Activated CD4-positive, alpha-beta T cell treated with anti-CD3 and anti-CD28 coated beads, Interleukin-2, Interleukin-4, amounts not matched to agents 100 ng/mL and 50 ng/mL, durations not matched to agents 16 hours and 8 hours (primary cell): ENCODE measurements at regions not wholly inside any gene's neighbourhood (a gene's known extent, or its start where the extent isn't known, plus 50 kb on each side); places are given as distances from the start of the nearest gene placed in this dataset.
A peak's percentile ranks its signal among the peaks of the same experiment; 100 is the strongest.

Experiments used
- DNase-seq: peaks from one replicate; pipeline ENCODE4 v3.0.0-alpha.2; 2020; ENCODE audit warnings: low spot score

DNA sequence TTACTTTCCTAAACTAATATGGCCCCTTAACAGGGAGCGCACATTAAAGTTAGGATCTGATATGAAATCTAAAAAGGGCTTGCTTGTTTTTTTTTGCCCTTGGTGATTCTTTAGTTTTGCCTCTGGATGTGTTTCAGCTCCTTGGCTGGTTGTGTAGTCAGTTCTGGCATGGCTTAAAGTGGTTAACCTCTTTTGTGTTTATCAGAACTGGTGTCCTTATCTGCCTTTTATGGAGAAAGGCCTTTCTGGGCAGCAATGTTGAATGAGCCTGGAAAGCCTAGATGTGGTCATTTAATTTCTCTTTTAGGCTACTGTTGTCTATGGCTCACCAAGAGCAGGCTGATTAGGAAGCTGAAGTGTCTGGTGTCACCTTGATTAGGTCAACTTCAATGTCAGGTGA lies 254.5 kb upstream of the ROPN1 start:
- DNase-seq = no peak

DNA sequence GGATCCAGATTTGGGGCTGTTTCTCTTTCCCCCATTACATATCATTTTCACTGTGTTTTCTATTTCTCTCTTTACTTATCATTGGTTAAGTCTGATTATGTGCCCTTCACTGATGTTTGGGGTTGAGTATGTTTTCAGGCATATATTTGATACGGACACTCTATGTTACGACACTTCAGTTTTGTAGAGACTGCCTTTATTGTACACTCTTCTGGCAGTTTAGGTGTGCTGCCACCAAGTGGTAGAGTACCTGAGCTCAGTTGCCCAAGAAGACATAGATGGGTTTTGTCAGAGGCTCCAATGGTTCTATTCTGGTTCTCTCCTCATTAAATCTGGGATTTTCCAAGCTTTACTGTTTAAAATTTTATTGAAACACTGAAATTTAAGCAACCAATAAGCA lies 255.0 kb upstream of the ROPN1 start:
- DNase-seq = peak; percentile 4

DNA sequence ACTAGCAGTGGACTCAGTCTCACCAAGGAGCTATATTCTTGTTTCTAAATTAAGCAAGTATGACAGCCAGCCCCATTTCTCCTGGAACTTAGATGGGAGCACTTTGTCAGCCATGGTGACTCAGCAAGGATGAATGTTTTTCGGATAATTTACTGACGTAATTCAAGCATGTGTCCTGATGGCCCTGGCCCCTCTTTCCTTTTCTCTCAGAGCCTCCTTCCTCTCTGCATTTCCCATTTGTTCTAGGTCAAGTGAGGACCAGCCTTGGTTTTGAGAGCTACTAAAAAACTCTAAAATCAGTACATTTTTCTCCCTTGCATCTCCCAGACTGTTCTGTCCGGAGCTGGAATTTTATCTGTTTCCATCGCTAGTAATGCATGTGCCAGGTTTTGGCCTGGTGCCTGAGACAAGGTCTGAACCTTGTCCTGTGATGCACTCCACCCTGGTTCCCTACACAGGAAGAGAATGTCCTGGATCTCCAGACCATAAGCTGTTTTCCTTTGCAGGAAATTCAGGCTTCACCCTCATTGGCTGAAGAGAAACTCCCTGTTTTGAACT lies 256.6 kb upstream of the ROPN1 start:
- DNase-seq = no peak

DNA sequence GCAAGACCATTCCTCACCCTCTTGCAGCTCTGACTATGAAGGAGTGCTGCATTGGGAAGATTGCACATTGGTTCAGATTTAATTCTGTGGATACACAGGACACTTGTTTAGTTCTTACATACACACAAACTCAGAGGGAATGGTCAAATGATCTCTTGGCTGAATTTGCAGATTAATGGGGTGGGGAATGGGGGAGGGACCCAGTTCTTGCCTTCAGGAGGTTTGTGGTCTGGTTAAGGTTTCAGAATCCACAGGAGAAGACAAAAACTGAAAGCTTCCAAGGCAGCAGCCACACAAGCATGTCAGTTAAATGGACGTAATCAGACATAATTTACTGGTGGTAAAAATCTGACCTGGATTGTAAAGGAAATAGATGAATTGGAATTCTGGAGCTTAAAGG lies 257.1 kb upstream of the ROPN1 start:
- no peak for DNase-seq

DNA sequence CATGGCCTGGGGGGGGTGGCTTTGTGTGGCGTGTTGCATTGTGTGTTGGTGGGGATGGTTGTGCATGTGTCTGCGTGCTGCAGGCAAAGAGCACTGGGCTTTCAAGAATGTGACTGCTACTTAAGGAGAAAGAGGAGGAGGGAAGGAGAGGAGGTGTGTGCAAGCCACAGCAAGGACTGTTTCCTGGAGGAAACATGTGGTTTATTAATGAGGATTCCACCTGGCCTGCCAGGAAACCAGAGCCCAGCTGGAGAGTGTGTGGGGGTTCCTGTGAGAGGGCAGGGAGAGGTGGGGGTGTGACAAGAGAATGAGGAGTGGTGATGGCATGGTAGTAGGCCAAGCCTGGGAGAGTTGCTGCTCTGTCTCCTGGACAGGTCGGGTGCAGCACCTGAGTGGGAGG lies 258.1 kb upstream of the ROPN1 start:
- DNase-seq = no peak

DNA sequence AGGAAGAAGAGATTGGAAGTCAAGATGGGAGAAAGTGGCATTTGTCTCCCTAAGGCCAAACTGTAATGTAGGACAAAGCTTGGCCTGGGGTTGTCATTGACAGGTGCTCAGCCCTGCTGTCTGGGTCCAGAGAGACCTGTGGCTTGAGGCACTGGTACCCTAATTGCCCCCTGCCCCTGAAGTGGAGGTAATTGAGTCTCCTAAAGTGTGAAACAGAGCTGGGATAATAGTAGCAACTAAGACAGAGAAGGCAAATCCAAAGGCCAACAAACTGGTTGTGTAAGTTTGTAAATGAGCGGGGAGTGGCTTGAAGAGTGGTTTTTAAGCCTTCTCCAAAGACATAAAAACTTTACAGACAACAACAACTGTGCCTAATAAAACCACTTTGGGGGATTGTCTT lies 264.2 kb upstream of the ROPN1 start:
- no peak for DNase-seq

DNA sequence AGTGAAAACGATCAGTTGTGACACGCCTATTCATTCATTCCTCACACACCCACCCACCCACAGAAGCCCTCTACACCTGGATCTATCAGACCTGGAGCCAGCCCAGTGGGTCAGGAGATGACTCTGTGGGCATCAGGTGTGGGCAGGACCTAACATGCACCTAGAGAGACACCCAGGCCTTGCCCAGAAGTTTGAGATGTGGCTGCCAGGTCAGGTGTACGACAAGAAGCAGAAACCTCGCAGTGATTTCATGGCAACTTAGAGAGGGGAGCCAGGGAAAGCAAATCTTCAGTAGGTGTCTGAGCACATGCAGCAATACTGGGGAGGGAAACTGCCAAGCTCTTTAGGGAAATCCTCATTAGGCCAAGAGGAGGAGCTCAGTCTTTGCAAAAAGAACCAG lies 264.7 kb upstream of the ROPN1 start:
- no peak for DNase-seq

DNA sequence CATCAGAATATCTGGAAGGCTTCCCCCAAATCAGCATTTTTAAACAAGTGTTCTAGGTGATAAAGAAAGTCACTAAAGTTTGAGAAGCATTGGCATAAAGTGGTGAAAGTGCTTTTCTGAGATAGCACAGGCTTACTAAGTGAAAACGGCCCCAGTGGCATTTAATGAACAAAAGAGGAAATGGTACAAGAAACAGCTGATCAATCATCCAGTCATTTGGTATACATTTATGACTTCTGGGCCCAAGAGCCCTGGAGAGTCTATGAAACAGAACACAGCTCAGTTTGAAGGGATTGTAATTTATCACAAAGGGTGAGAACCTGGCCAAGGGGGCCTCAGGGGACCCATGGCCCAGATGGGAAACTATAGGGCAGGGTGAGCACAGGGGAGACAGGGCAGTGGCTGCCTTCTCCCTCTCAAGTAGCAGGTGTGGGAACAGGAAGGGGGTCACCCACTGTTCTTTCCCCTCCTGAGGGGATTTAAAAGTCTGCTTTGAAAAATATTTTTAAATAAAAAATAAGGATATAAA lies 265.5 kb upstream of the ROPN1 start:
- DNase-seq = no peak

DNA sequence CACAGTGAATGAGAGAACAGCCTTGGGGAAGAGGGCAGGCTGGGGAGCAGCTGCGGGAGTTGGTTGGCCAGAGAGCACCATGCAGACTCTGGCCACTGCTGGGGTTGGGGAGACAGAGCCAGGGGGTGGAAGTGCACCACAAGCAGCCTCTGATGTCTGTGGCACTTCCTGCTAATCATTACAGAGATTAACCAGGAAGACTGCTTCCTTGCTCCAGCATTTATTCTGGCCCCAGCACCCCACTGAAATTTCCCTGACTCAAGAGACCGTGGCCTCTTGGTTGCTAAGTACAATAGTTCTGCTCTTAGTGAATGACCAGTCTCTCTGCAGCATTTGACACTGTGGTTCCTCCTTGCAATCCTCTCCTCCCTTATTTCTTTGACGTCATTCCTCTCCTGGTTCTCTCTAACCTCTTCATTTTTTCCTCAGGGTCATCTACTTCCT lies 266.2 kb upstream of the ROPN1 start:
- DNase-seq = no peak

DNA sequence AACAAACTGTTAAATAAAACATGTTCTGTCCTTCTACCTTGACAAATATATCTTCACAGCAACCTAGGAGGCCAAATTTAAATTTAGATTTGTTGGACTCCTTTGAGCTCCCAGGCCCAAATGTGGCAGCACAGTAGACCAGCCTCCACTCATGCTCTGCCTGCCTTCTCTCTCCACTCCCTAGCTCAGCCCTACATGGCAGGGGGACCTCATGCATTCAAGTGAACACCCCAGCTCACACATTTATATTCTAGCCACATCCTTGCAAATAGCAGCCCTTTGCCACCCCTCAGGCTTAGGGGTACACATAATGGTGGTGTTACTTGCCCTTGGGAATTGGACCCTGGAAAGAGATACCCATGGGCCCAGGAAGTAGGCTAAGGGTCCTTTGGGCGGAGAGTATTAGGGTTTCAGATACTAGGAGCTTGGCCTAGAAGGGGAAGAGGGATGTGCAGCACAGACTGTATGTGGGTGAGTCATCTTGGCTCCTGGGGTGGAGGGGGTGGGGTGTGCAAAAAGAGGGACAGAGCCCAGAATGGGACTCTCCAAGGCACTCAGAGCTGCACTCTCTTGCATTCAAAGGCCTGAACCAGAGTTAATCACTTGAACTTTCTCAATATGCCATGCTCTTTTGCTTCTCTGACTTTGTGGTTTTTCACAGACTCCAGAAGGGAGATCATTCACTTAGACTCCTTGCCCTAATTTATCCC lies 268.4 kb upstream of the ROPN1 start:
- DNase-seq = no peak

DNA sequence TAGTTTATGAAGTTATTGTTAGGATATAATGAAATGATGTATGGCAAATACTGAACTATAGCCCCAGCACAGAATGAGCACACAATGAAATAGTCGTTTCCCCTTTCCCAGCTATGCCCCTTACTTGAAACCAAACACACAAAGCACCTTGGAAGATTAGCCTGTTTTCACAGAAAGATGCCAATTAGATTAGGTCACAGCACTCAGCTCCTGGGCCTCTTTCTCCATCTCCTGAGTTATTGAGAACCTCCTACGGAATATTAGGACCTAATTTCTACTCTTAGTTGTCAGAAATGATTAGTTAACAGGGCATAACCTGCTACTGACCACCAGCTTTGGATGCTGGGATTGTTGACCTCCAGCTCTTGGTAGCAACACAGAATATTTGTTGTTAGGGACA lies 269.4 kb upstream of the ROPN1 start:
- no peak for DNase-seq

DNA sequence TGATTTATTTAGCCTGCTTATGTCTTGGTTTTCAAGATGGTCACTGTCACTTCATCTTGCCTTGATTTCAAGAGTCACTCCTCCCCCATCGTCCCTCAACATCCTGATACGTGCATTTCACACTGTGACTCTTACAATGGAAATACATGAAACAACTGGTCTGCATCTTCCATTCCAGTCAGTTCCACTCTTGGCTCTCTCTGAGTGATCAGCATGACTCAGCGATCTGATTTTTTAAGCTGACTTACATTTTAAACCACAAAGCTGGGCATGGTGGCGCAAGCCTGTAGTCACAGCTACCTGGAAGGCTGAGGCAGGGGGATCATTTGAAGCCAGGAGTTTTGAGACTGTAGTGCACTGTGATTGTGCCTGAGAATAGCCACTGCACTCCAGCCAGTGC lies 271.2 kb upstream of the ROPN1 start:
- DNase-seq = peak; percentile 9

DNA sequence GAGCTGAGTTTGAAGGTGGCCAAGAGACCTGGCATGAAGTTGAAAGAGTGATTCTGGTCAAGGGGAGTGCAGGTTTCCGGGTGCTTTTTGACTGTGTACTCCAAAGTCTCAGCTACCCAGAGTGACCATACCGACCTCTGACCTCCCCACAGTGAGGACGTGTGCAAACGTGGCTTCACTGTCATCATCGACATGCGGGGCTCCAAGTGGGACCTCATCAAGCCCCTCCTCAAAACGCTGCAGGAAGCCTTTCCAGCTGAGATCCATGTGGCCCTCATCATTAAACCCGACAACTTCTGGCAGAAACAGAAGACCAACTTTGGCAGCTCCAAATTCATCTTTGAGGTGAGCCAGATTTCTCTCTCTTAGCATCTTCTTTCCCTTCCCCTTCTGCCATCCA lies 272.4 kb upstream of the ROPN1 start:
- no peak for DNase-seq

DNA sequence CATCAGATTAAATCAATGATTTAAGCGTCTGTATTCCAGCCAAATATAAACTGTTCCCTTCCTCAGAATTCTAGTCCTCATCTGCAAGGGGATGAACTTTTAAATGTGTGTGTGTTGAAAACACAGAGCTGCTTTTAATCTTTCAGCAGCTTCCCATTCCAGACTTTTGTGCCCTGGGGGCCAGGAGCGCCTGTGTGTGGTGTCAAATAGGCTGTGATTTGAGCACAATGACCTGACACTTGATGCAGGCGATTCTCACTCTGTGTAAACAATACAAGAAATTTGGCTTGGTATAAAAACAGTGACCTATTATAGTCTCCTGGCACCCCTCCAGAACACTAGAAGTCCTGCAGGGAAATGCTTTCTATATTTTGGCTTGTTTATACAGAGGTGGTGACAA lies 274.6 kb upstream of the ROPN1 start:
- no peak for DNase-seq

DNA sequence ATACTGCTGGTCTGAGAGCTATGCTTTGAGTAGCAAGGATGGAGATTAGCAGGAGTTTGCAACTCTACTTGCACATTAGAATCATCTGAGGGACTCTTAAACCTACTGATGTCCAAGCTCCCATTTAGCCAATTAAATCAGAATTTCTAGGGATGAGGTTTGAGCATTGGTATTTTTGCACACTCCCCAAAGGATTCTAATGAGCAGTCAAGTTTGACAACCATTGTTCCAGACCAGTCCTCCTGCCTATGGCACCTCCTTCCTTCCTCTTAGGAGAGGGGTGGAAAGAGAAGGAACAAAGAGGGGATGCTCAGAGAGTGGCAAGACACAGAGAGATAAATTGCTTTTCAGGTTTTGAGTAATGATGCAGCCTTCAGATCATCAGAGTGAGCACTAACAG lies 275.5 kb upstream of the ROPN1 start:
- DNase-seq = no peak

DNA sequence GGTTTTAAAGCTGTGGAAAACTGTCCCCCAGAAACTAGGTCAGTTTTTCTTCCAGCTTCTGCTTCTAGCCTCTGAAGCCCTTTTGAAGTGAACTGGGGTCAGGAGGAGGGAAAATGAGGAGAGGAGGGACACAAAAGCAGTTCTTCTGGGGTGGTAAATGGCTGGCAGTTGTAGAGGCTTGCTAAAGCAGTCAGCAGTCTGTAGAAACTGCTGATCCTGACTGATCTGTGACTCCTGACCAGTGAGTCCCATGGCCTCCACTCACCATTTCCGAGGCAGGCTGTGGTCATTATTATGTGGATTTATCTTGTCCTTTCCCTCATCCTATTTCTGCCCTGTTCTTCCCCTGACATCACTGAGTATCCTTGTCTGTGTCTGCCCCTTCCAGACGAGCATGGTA lies 276.4 kb upstream of the ROPN1 start:
- DNase-seq = no peak

DNA sequence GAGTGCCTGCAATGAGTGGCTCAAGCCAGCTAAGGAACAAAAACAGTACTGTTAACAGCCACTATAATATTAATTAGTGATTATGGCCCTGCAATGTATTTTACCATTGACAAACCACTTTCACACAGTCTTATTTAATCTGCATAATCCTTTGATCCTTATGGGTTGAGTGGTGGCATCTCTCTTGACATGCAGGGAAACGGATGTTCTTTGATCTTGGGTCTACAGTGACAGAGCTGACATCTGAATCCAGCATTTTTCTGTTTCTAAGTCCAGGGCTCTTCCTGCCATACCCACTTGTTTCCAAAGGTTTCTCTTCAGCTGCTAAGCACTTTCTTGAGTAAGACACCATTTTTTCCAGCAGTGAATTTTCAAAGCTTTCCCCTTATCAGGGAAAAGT lies 277.7 kb upstream of the ROPN1 start:
- no peak for DNase-seq

DNA sequence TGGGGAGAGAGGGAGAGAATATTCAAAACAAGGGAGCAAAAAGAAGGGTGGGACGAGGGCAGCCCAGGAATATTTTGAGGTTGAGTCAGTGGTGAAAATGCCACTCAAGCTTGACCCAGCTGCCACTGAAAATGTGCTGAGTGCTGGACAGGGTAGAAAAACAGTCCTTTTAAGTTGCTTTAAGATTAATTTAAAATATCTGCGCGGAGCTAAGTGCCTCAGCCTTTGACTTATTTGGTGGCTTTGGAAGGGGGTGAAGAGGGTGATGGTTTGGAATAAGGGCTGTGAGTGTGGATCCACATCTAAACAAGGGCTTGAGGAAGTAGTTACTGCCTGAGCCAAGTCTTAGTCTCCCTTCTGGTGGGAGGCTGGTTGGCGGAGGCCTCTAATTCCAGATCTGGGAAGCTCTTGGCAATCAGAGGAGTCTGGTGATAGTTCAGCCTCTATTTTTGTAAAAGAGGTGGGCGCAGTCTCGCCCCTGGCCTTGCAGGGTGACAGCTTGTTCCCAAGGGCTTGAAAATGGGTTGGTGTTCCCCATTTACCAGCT lies 280.8 kb upstream of the ROPN1 start:
- no peak for DNase-seq

DNA sequence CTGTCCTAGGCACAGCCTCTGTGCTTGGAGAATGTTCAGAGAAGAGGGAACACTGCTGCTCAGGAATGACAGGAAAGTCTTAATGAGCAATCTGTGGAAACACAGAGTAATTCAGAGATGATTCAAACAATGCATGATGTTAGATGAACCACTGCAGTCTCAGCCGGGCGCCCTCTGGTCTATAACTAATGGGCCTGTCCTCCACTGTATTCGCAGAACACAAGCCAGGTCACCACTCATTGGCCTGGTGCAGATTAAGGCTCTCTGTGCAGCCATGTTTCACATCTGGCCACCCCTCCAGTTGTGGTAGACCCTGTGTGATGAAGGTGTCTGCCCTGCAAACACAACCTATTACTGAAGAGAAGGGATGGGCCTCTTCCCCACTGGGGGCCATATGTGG lies 281.7 kb upstream of the ROPN1 start:
- no peak for DNase-seq

DNA sequence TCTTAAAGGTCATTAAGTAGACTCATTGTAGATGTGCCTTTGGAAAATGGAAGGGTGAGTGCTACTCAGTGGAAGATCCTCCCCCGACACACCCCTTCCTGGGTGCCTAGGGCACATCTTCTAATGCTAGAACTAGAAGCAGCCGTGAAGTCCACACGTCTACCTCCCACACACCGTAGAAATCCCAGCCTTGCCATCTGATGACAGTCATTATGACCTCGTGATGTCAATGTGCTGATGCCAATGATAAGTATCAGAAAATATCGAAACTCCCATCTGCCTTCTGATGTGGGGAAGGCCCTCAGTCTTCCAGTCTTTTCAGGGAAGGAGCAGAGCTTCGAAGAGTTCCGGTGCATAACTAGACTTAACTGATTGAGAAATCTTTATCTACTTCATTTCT lies 282.1 kb upstream of the ROPN1 start:
- no peak for DNase-seq

DNA sequence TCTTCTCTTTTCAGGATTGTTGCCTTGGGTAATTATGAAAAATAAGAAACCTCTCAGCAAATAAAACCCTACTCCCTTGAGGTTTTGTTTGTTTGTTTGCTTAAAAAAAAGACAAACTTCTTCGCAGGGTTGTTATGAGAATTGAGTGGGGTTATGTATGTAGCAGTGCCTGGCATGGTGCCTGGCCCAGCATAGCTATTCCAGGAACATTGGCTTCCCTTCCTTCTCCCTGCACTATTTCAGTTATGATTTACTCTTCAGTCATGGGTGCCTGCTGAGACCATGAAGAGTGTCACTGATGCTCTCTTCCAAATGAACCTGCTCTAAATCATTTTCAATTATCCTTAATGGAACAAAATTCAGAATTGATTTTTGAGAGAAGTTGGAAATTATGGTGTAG lies 283.5 kb upstream of the ROPN1 start:
- DNase-seq = no peak

DNA sequence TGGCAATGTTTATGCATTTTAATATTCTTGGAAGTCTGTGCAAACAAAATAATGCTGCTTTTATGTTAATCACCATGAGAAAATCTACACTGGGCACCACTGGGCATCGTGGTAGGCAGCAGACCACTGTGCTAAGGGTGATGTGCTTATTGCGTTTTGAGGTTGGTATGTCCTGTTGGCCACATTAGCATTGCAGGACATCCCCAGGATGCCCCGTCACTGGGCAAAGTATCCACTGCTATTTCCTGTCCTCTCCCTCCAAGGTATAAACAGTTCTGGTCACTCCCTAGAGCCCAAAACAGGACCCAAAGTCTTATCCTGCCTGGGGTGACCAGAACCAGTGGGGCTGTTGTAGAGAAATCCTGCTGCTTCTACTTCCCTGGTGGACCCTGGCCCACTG lies 284.2 kb upstream of the ROPN1 start:
- DNase-seq = no peak

DNA sequence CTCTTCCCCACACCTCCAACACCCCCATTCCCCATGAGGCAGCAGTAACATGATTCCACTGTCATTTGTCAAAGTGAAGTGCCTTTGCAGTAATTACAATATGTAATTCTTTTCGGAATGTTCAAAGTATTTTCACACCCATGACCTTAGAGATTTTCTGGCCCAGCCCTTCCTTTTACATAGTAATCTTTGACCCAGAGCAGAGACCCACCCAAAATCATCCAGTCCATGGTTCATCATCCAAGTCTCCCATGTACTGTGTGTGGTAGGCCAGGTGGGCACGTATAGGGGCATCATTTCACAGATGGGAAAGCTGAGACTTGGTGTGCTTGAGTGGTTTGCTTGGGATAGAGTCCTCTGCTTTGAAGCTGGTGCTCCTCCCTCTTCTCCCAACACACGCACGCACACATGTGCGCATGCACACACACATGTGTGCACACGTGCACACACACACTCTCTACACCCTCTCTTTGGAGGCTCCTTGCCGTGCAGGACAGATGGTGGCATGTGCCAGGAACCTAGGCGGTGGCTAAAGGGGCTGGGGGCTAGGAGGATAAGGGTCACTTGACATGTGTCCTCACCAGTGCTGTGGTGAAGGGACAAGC lies 284.7 kb upstream of the ROPN1 start:
- no peak for DNase-seq
